ENCODE measurements at regions not wholly inside any gene's neighbourhood (a gene's known extent, or its start where the extent isn't known, plus 50 kb on each side); places are given as distances from the start of the nearest gene placed in this dataset.
"Not testable (repeated sequence)": the region's sequence is repeated elsewhere in the genome, so short reads cannot be mapped to it uniquely, and the experiment has no call there.

DNA sequence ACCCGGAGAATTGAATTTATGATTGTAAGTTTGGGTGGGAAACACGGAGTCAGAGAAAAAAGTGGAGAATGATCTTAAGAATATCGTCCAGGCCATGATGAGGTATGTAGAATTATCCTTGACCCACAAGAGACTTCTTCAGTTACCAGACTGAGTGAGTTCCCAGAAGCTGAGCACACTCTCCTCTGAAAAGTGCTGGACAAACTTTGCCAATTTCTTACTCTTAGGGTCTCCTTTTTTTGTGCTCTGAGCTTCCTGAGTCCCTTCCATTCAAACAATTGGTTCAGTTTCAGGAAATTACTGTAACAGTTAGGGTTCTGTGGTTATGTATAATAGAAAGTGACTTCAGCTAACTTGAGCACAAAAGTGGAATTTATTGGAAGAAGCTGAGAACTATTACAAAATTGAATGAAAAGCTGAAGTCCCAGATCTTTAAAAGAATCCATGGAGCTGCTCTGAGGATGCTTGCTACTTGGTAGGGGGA lies 50.6 kb upstream of the EHBP1 start:
- no peak for DNase-seq (ENCODE audit: low read depth, low spot score)

DNA sequence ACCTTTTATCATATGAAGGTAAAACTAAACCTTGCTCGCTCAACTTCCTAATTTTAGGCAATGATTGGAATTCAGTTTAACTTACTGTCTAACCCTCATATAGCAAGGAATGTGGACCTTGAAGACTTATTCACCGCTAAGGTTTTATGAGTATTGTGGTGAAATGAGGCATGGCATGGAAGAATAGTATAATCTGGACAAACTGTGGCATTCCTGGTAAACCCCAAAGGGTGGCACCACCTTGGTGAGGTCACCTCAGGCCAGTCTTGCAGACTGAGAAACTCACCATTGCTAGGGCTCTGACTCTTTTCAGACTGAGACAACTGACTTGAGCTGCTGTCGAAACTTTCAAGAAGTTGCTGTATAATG lies 51.1 kb upstream of the EHBP1 start:
- no peak for DNase-seq (ENCODE audit: low read depth, low spot score)

DNA sequence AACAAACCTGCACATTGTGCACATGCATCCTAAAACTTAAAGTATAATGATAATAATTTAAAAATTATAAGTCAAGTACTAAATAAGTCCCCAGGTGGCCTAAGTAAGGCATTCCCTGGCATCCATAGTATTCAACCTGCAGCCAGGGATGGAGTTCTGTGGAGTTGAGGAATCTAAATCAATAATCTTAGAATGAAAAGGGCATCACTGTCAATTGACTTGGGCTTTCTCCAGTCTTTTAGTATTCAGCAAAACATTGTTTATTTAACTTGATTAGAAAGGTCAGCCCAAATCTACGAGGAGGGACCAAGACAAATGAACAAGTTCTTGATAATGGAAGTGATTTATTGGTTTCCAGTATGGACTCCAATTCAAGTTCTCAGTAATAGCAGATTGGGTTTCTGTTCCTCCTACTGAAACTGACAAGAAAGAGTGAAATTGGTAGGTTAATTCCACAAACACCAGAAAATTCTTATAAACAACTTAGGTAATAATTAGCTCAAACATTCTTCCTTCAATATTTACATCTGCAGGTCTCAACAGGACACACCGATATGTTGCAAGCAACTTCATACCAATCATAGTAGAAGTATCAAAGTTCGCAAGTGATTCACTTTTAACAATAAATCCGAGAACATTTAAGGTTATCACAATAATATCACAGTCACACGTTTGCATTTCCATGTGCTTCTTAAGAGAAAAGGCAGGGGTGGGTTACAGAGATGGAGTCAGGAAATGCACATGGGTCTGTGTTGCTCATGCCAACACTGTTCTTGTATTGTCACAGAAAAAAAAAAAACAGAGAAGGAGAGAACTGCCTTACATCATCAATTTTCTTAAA lies 51.7 kb upstream of the EHBP1 start:
- DNase-seq (ENCODE audit: low read depth, low spot score): no peak

DNA sequence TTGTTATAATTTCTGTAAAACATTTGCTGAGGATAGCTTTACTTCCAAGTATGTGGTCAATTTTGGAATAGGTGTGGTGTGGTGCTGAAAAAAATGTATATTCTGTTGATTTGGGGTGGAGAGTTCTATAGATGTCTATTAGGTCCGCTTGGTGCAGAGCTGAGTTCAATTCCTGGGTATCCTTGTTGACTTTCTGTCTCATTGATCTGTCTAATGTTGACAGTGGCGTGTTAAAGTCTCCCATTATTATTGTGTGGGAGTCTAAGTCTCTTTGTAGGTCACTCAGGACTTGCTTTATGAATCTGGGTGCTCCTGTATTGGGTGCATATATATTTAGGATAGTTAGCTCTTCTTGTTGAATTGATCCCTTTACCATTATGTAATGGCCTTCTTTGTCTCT lies 56.4 kb upstream of the EHBP1 start:
- not testable (repeated sequence) for DNase-seq (ENCODE audit: low read depth, low spot score)

DNA sequence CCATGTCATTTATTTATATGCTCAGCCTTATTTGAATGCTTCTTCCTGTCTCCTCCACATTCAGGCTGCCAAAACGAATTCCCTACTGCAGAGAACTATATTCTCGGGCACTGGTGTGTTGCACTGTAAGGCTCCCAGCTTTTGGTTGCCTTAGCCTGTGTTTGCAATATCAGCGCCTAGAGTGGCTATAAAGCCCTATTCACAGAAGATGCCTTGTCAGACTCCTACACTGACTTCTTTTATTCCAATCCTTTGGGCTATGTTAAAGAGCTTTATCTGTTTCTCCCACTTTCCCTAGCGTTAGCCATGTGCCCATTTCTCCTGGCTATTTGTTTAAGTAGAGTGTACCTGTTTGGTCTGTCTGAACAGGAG lies 62.4 kb upstream of the EHBP1 start:
- no peak for DNase-seq (ENCODE audit: low read depth, low spot score)

DNA sequence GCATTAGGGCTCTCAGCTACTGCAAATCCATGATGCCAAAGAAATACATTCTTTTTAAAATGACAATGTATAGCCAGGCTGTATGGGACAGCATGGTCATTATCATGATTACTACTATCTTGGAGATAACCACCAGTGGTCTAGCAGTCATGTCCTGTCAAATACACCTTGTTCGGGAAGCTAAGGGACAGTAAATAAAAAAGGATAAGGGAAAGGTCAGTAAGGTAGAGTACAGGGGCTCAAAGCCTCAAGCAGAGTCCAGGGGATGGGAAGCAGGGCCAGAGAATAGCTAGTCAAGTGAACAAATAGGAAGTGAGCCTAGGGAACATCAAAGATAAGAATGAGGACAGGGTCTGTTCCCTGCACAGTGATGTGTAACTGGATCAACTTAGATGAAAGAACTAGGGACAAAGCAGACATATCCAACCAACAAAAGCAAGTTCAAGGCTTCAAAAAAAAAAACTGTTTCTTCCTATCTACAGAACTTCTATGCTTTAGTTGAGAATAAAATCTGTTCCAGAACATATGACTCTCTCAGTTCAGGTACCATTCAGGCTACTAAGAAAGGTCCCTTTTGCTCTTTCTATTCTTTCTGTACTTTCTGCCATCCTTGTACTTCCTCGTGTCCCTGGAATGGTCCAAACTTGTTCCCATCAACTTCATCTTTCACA lies 62.9 kb upstream of the EHBP1 start:
- DNase-seq (ENCODE audit: low read depth, low spot score): no peak

DNA sequence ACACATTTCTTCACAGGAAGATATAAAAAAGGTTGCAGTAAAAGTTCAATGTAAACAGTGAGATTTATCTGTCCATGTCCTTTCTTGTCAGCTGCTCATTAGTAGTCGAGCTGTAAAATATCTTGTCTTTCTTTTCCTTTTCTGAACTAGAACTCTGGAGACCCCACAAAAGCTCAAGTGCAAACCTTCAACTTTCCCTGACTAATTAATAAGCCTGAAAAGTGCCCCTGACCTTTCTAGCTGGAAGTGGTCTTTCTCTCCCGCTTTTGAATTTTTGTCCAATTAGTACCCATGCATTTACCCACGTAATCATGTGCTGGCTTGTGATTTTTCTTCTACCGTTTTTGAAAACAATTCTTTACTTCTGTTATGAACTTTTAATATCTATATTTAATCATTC lies 63.6 kb upstream of the EHBP1 start:
- no peak for DNase-seq (ENCODE audit: low read depth, low spot score)

DNA sequence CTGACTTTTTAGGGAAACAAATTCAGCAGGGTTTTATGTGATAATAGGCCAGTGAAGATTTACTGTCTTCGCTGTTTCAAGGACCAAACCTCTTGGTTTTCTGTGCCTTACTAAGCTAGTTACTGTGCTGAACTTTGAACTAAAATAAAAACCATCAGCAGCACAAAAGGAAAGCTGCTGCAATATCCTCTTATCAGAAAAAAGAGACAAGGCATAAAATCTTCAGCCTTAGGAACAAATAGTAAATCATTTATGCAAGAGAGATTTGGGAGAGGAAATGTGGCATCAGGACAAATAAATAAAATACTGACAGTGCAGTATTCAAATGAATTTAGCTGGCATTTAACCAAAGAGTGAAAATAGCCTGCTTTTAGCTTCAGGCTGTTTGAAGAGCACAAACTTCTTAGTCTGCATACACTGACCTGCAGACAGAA lies 64.1 kb upstream of the EHBP1 start:
- DNase-seq (ENCODE audit: low read depth, low spot score): no peak

DNA sequence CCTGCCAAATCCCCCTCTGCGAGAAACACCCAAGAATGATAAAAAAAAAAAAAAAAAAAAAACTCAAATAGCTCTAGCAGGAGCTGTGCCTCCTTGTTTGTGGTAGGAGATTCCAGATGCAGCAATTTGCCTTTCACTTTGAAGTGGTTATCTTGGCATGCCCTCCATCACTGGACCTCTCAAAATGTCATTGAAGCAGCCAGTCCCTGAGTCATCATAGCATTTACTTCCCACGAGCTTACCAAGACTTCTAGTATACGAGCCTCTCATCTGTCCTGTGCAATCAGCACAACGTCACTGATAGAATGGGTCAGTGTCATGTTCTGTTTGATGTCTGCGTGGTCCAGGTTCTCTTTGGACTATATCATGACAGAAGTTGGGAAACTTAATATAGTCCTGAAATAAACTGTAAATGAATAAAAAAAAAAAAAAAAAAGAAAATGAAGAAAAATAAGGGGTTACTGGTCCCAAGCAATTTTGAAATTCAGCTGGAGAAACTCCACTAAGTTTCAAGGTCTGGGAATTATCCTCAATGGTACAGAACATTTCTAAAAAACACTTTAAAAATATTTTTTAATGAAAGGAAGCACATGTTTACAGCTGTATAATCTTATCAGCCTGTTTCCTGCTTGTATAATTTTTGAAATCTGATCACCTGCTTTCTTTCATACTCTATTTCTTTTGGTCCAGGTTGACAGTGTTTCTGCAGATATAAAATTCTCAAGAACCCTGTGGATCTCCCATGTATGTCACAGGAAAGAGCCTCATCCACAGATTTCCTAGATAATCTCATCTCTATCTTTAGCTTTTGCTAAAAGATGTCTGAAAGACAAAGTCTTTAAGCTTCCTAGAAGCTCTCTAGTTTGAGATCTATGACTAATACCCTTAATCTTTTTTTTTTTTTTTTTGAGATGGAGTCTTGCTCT lies 74.1 kb upstream of the EHBP1 start:
- DNase-seq (ENCODE audit: low read depth, low spot score): no peak

DNA sequence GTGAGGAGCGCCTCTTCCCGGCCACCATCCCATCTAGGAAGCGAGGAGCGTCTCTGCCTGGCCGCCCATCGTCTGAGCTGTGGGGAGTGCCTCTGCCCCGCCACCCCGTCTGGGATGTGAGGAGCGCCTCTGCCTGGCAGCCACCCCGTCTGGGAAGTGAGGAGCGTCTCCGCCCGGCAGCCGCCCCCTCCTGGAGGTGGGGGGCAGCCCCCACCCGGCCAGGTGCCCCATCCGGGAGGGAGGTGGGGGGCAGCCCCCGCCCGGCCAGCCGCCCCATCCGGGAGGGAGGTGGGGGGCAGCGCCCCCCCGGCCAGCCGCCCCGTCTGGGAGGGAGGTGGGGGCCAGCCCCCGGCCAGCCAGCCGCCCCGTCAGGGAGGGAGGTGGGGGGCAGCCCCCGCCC lies 75.3 kb upstream of the EHBP1 start:
- DNase-seq (ENCODE audit: low read depth, low spot score): not testable (repeated sequence)

DNA sequence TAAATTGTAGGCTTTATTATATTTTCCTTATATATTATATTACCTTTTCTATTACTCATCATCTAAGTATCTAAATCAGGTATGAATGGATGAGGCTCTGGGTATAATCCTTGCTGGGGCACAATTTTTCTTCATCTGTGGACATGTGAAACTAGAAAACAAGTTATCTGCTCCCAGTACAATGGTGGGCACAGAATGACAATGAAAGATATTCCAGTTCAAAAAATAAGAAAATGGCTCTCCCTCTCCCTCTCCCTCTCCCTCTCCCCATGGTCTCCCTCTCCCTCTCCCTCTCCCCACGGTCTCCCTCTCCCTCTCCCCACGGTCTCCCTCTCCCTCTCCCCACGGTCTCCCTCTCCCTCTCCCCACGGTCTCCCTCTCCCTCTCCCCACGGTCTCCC lies 76.2 kb upstream of the EHBP1 start:
- DNase-seq (ENCODE audit: low read depth, low spot score): not testable (repeated sequence)

DNA sequence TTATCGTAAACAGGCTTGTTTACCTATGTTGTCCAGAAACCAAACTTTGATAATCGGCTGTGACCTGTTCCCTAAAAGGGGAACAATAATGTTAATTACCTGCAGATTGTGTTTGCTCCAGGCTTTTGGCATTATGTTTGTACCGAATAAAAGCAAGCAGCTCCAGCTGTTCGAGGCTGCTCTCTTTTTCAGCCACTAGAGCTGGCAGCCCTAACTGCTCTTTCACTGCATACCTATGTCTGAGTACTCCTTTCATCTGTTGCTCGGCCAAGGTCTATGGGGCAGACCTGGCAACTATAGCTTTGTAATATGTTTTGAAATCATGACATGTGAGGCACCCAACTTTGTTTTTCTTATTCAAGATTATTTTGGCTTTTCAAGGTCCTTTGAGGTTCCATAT lies 77.8 kb upstream of the EHBP1 start:
- no peak for DNase-seq (ENCODE audit: low read depth, low spot score)

DNA sequence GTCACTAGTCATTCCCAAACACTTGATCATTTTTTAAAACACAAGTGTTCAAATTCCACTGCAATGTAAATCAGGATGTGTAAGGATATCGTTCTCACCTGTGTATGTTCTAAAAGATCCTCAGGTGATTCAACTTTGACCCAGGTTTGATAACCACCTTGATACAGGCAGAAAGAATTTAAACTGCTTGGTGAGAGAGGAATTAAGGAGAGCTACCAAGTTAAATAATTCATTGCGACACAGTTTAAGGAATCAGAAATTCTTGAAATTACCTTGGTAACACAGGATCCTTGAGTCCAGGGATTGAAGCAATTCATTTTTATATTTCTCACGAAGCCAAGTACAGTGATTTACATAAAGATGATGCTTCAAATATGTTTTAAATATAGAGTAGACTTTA lies 80.7 kb upstream of the EHBP1 start:
- no peak for DNase-seq (ENCODE audit: low read depth, low spot score)

DNA sequence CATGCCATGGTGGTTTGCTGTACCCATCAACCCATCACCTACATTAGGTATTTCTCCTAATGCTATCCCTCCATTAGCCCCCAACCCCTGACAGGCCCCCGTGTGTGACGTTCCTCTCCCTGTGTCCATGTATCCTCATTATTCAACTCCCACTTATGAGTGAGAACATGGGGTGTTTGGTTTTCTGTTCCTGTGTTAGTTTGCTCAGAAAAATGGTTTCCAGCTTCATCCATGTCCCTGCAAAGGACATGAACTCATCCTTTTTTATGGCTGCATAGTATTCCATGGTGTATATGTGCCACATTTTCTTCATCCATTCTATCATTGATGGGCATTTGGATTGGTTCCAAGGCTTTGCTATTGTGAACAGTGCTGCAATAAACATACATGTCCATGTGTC lies 89.0 kb upstream of the EHBP1 start:
- not testable (repeated sequence) for DNase-seq (ENCODE audit: low read depth, low spot score)

DNA sequence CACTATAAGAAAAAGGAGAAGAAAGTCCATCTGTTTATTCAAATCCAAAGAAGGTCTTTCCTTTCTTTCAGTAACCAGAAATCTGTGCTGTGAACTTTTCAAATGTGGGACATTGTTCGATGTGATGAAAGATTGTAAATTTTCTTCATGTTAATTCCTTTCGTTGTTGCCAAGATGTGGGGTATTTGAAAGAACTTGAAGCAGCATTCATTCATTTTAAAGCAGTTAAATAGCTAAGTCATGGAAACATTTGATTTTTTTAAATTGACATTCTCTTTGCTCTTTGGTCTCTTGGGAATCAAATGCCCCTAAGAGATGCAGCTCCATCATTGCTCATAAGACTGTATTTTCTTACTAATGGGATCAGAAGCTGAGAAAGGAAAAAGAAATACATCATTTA lies 93.7 kb upstream of the EHBP1 start:
- no peak for DNase-seq (ENCODE audit: low read depth, low spot score)

DNA sequence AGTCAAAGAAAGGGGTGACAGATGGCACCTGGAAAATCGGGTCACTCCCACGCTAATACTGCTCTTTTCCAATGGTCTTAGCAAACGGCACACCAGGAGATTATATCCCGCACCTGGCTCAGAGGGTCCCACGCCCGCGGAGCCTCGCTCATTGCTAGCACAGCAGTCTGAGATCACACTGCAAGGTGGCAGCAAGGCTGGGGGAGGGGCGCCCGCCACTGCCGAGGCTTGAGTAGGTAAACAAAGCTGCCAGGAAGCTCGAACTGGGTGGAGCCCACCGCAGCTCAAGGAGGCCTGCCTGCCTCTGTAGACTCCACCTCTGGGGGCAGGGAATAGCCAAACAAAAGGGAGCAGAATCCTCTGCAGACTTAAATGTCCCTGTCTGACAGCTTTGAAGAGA lies 99.5 kb upstream of the TMEM17 start:
- not testable (repeated sequence) for DNase-seq (ENCODE audit: low read depth, low spot score)

DNA sequence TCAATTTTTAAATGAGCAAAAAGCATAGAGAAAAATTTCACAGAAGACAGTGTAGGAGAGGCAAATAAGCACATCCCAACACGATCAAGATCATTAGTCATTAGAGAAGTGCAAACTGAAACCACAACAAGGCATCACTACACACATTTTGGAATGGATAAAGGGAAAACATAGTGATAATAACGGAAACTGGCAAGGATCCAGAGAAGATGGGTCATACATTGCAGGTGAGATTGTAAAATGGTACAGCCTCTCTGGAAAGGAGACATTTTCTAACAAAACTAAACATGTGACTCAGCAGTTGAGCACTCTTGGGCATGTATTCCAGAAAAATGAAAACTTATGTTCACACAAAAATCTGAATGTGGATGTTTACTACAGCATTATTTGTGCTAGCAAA lies 98.3 kb upstream of the TMEM17 start:
- no peak for DNase-seq (ENCODE audit: low read depth, low spot score)

DNA sequence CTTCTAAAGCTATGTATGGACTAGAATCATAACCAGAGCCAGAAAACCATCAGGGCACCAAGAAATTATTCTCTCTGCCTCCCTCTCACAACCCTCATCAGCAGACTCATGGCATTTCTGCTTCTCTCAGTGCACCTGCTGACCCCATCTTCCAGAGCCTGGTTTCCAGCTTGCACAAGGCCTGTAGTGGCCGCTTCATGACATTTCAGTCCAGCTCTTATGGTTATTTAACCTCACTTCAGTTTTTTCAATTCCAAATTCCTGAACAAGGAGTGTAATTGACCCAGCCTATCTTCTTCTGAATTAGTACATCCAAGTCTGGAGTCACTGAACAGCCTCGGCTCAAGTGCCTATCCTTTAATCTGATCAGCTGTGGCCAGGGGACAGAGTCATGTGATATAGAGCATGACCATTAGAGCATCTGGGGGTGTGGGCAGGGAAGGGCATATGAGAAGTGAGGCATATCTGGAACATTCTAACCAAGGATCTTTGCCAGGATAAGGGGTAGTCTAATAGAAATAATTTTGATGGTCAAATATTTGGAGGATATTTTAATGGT lies 97.2 kb upstream of the TMEM17 start:
- DNase-seq (ENCODE audit: low read depth, low spot score): no peak

DNA sequence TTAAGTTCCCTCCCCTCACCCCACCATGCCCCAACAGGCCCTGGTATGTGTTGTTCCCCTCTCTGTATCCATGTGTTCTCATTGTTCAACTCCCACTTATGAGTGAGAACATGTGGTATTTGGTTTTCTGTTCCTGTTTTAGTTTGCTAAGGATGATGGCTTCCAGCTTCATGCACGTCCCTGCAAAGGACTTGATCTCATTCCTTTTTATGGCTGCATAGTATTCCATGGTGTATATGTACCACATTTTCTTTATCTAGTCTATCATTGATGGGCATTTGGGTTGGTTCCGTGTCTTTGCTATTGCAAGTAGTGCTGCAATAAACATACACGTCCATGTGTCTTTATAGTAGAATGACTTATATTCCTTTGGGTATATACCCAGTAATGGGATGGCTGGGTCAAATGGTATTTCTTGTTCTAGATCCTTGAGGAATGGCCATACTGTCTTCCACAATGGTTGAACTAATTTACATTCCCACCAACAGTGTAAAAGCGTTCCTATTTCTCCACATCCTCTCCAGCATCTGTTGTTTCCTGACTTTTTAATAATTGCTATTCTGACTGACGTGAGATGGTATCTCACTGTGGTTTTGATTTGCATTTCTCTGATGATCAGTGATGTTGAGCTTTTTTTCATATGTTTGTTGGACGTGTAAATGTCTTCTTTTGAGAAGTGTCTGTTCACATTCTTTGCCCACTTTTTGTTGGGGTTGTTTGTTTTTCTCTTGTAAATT lies 93.8 kb upstream of the TMEM17 start:
- not testable (repeated sequence) for DNase-seq (ENCODE audit: low read depth, low spot score)

DNA sequence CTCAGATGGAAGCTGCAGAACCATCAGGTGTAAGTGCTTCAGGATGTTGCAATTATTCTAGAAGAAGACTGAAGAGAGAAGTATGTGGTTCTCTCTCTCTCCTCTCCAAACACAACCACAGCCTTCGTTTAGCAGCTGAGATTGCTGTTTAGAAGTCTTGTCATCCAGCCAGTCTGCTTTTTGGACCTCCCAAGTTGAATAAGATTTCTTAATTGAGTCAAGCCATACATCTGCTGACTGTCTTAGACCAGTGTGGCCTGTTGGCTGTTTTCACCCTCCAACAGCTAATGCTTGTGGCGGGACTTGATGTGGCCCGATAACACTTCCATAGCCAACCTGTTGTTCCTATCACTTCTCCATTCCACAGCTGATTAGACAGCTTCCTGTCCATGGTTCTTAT lies 91.3 kb upstream of the TMEM17 start:
- no peak for DNase-seq (ENCODE audit: low read depth, low spot score)
